ENCODE measurements at regions not wholly inside any gene's neighbourhood (a gene's known extent, or its start where the extent isn't known, plus 50 kb on each side); places are given as distances from the start of the nearest gene placed in this dataset.

- Histone ChIP-seq H3K79me2 (replicated peaks; ENCODE audit: insufficient read depth, low read length) (no peaks in the 10 kb centered on the region), H3K9me2 (ENCODE audit: insufficient read depth, low read length) (no peaks in the 10 kb centered on the region), H3K4me3 (ENCODE audit: low read length) (no peak overlapping the region), H3K27ac (ENCODE audit: low read length) (no peak overlapping the region), H3K9ac (ENCODE audit: low read length) (no peak overlapping the region), H3K9me3 (ENCODE audit: low read length) (peaks cover 2% of the 10 kb centered on the region), H2AFZ (ENCODE audit: low read depth, low read length) (no peak overlapping the region), H3K4me2 (ENCODE audit: low read length) (no peak overlapping the region), H3K27me3 (ENCODE audit: insufficient read depth, low read depth, low read length) (no peaks in the 10 kb centered on the region), H4K20me1 (ENCODE audit: insufficient read depth) (no peaks in the 10 kb centered on the region), H3K36me3 (ENCODE audit: insufficient read depth, low read length) (no peaks in the 10 kb centered on the region), H3F3A (ENCODE audit: insufficient read depth, low read length, poor library complexity, severe bottlenecking) (no peaks in the 10 kb centered on the region)
- TF ChIP-seq TAF1 (IDR thresholded peaks at IDR 0.05; ENCODE audit: low read depth) (no peak), EP300 (conservative IDR thresholded peaks at IDR 0.05; ENCODE audit: poor library complexity, severe bottlenecking) (no peak)
- TF ChIP-seq, protein P1, sequence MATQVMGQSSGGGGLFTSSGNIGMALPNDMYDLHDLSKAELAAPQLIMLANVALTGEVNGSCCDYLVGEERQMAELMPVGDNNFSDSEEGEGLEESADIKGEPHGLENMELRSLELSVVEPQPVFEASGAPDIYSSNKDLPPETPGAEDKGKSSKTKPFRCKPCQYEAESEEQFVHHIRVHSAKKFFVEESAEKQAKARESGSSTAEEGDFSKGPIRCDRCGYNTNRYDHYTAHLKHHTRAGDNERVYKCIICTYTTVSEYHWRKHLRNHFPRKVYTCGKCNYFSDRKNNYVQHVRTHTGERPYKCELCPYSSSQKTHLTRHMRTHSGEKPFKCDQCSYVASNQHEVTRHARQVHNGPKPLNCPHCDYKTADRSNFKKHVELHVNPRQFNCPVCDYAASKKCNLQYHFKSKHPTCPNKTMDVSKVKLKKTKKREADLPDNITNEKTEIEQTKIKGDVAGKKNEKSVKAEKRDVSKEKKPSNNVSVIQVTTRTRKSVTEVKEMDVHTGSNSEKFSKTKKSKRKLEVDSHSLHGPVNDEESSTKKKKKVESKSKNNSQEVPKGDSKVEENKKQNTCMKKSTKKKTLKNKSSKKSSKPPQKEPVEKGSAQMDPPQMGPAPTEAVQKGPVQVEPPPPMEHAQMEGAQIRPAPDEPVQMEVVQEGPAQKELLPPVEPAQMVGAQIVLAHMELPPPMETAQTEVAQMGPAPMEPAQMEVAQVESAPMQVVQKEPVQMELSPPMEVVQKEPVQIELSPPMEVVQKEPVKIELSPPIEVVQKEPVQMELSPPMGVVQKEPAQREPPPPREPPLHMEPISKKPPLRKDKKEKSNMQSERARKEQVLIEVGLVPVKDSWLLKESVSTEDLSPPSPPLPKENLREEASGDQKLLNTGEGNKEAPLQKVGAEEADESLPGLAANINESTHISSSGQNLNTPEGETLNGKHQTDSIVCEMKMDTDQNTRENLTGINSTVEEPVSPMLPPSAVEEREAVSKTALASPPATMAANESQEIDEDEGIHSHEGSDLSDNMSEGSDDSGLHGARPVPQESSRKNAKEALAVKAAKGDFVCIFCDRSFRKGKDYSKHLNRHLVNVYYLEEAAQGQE (IDR thresholded peaks at IDR 0.05; ENCODE audit: borderline replicate concordance) = no peak
These were observed 572.4 kb upstream of the PPP2R3A start for GRCh38 chr3:135393159-135393558.

DNA sequence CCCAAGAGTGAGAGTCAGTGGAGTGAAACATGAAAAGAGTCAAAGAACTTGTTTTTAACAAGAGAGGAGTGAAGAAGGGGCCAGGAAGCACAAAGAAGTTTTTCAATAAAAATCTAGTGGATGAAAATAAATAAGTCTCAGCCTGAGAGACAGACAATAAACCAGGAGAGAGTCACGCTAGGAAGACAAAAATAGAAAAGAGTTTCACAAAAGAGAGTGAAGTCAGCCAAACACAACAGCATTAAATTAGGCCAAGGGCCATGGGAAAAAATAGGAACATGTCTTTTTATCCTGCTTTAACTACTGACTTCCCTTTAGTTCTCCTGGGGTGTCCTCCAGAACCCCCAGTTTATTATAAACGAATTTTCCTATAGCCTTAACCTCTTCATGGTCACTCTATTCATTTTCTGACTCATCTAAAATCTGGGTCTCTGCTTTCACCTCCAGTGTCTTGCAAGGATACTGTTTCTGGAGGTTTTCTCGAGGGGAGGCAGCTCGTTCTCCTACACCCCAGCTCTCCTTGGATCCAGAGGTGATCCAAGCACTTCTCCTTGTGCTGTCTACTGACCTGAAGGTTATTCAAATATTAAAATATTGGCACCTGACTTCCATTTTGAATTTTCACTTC, 571.5 kb upstream of the PPP2R3A start:
- Histone ChIP-seq H3K9me3 (ENCODE audit: low read length) (peaks cover 2% of the 10 kb centered on the region), H2AFZ (ENCODE audit: low read depth, low read length) (no peak overlapping the region), H3K79me2 (replicated peaks; ENCODE audit: insufficient read depth, low read length) (no peaks in the 10 kb centered on the region), H3K4me2 (ENCODE audit: low read length) (no peak overlapping the region), H4K20me1 (ENCODE audit: insufficient read depth) (no peaks in the 10 kb centered on the region), H3K27ac (ENCODE audit: low read length) (no peak overlapping the region), H3K36me3 (ENCODE audit: insufficient read depth, low read length) (no peaks in the 10 kb centered on the region), H3K9me2 (ENCODE audit: insufficient read depth, low read length) (no peaks in the 10 kb centered on the region), H3K4me3 (ENCODE audit: low read length) (no peak overlapping the region), H3K9ac (ENCODE audit: low read length) (no peak overlapping the region), H3F3A (ENCODE audit: insufficient read depth, low read length, poor library complexity, severe bottlenecking) (no peaks in the 10 kb centered on the region), H3K27me3 (ENCODE audit: insufficient read depth, low read depth, low read length) (no peaks in the 10 kb centered on the region)
- no peak for TF ChIP-seq TAF1 (IDR thresholded peaks at IDR 0.05; ENCODE audit: low read depth)
- no peak for TF ChIP-seq MXI1 (conservative IDR thresholded peaks at IDR 0.05; ENCODE audit: poor library complexity, severe bottlenecking)
- TF ChIP-seq, protein P1 (IDR thresholded peaks at IDR 0.05; ENCODE audit: borderline replicate concordance) = no peak
- no peak for TF ChIP-seq EP300 (conservative IDR thresholded peaks at IDR 0.05; ENCODE audit: poor library complexity, severe bottlenecking)
- no peak for TF ChIP-seq EZH2 (IDR thresholded peaks at IDR 0.05; ENCODE audit: borderline replicate concordance, insufficient read depth, low read length, poor library complexity, severe bottlenecking)
- TF ChIP-seq RAD21 (conservative IDR thresholded peaks at IDR 0.05) = no peak

Data from neural cell (in vitro differentiated cells).